Uterus (tissue), 3 donors: ENCODE measurements at regions not wholly inside any gene's neighbourhood (a gene's known extent, or its start where the extent isn't known, plus 50 kb on each side); places are given as distances from the start of the nearest gene placed in this dataset.

Source experiments
- DNase-seq, 2 donors: peaks; one replicate each; pipeline ENCODE4 v3.0.0-alpha.2; 2019 to 2020
- H3K27ac ChIP-seq, 2 donors: fragments of 200-600 bp; sonication (generic); 1 replicate in 1 of 2; 2 replicates in 1 of 2; pipeline ENCODE4 v1.5.1; 2016 to 2018
- H3K27me3 ChIP-seq, 2 donors: fragments of 200-600 bp; sonication (generic); one replicate each; pipeline ENCODE4 v1.5.1; 2018 to 2019; ENCODE audit warnings: control low read depth in 1 of 2
- H3K36me3 ChIP-seq, 2 donors: fragments of 200-600 bp; sonication (generic); one replicate each; pipeline ENCODE4 v1.5.1; 2019; ENCODE audit warnings: control low read depth in 1 of 2
- H3K4me1 ChIP-seq, 2 donors: fragments of 200-600 bp; sonication (generic); one replicate each; pipeline ENCODE4 v1.5.1; 2018 to 2019; ENCODE audit warnings: control low read depth in 1 of 2
- H3K4me3 ChIP-seq, 2 donors: fragments of 200-600 bp; sonication (generic); 1 replicate in 1 of 2; 2 replicates in 1 of 2; pipeline ENCODE4 v1.5.1; 2018 to 2019; ENCODE audit warnings: mild to moderate bottlenecking in 1 of 2
- H3K9me3 ChIP-seq, 2 donors: fragments of 200-600 bp; sonication (generic); one replicate each; pipeline ENCODE4 v1.5.1; 2019; ENCODE audit warnings: control low read depth in 1 of 2
- POLR2A ChIP-seq, 2 donors: fragments of 450-650 bp; IDR thresholded peaks; one replicate each; pipeline ENCODE4 v1.6.1; 2016; ENCODE audit warnings: antibody characterized with exemption in 2 of 2, mild to moderate bottlenecking in 1 of 2, moderate library complexity in 1 of 2
- intact Hi-C: fragments of 100-400 bp; cut with DNase I; formaldehyde crosslinking; loops from one replicate; pipeline ENCODE4 v1.15.1; 2023; ENCODE audit warnings: low total_unique reads
- TF ChIP-seq, protein P1 (sequence below), 4 experiments: fragments of 200-600 bp in 2 of 4; fragments of 450-650 bp in 2 of 4; sonication (generic) in 2 of 4; IDR thresholded peaks; one replicate each; pipeline ENCODE4 v1.5.1; 2016 to 2019; ENCODE audit warnings: antibody characterized with exemption in 4 of 4, mild to moderate bottlenecking in 2 of 4, moderate library complexity in 1 of 4
- donor health status: DM: yes; HTN: yes; CAD: no.

DNA sequence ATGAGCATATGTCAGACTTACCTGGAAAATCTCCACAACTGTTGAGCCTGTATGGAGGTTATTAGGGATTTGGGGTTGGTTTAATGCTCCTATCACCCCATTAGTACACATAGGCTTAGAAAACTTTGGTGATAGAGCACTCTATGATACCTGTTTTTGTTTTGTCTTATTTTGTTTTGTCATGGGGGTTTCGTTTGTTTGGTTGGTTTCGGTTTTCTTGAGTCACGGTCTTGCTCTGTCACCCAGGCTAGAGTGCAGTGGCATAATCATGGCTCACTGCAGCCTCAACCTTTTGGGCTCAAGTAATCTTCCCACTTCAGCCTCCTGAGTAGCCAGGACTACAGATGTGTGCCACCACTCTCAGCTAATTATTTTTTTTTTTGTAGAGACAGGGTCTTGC is 70.0 kb downstream of the MZT1 start:
- no peak for DNase-seq
- TF ChIP-seq, protein P1, sequence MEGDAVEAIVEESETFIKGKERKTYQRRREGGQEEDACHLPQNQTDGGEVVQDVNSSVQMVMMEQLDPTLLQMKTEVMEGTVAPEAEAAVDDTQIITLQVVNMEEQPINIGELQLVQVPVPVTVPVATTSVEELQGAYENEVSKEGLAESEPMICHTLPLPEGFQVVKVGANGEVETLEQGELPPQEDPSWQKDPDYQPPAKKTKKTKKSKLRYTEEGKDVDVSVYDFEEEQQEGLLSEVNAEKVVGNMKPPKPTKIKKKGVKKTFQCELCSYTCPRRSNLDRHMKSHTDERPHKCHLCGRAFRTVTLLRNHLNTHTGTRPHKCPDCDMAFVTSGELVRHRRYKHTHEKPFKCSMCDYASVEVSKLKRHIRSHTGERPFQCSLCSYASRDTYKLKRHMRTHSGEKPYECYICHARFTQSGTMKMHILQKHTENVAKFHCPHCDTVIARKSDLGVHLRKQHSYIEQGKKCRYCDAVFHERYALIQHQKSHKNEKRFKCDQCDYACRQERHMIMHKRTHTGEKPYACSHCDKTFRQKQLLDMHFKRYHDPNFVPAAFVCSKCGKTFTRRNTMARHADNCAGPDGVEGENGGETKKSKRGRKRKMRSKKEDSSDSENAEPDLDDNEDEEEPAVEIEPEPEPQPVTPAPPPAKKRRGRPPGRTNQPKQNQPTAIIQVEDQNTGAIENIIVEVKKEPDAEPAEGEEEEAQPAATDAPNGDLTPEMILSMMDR (IDR thresholded peaks at IDR 0.05): no peak
- TF ChIP-seq POLR2A (IDR thresholded peaks at IDR 0.05): no peak
- no peaks in the 10 kb centered on the region for H3K36me3 ChIP-seq
- no peaks in the 10 kb centered on the region for H3K4me1 ChIP-seq
- no peaks in the 10 kb centered on the region for H3K9me3 ChIP-seq
- H3K27ac ChIP-seq: no peak overlapping the region
- H3K4me3 ChIP-seq: no peak overlapping the region
- intact Hi-C loops: no loop called here
- H3K27me3 ChIP-seq: no peaks in the 10 kb centered on the region

DNA sequence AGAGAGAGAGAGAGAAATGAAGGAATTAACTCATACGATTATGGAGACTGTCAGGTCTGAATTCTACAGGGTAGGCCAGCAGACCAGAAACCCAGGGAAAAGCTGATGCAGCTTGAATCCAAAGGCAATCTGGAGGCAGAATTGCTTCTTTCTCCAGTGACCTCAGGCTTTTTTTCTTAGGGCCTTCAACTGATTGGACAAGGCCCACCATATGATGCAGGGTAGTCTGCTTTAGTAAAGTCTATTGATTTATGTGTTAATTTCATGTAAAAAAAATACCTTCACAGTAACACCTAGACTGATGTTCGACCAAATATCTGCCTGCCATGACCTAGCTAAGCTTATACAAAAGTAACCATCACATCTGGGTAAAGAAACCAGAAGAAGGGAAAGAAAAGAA is 71.1 kb downstream of the MZT1 start:
- Histone ChIP-seq H3K27ac (no peak overlapping the region), H3K4me1 (no peaks in the 10 kb centered on the region), H3K9me3 (no peaks in the 10 kb centered on the region), H3K4me3 (no peak overlapping the region), H3K36me3 (no peaks in the 10 kb centered on the region), H3K27me3 (no peaks in the 10 kb centered on the region)
- DNase-seq: no peak
- no peak for TF ChIP-seq POLR2A (IDR thresholded peaks at IDR 0.05)
- TF ChIP-seq, protein P1 (IDR thresholded peaks at IDR 0.05): no peak
- intact Hi-C loops: no loop called here

DNA sequence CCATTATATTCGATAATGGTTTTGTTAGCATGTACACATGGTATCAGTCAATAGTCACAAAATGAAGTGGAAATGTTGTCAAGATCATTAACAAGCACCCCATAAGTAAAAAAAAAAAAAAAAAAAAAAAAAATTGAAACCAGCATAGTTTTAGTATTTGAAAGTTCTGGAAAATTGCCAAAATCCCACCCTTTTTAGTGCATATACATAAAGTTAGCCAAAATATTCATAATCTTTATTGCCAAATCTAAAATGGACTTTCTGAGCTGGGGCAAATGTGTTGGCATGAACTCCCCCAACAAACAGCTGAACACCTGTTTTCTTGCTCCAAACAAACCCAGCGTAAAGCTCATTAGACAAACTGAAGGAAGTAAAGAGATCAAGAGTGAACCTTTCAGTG is 73.9 kb downstream of the MZT1 start:
- no peaks in the 10 kb centered on the region for H3K27me3 ChIP-seq
- no peak overlapping the region for H3K4me3 ChIP-seq
- intact Hi-C loops: no loop called here
- TF ChIP-seq POLR2A (IDR thresholded peaks at IDR 0.05): no peak
- TF ChIP-seq, protein P1 (IDR thresholded peaks at IDR 0.05): no peak
- H3K36me3 ChIP-seq: no peaks in the 10 kb centered on the region
- H3K4me1 ChIP-seq: no peaks in the 10 kb centered on the region
- H3K9me3 ChIP-seq: no peaks in the 10 kb centered on the region
- DNase-seq: no peak
- H3K27ac ChIP-seq: no peak overlapping the region

DNA sequence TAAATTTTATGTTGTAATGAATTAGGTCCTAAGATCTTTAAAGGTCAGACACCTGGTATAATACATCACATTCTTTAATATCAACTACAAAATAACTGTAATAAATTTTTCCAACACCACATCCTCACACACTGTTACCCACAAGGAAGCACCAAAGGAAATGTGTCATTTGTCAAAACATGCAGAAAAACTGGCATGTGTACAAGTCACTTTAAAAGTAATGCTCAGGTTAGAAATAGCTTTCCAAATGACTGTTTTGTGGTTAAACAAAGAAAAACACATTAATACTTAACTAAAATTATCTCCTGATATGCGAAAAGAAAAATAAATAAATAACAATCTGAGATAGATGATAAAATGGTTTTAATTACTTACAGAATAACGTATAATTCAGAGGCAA is 74.7 kb downstream of the MZT1 start:
- no peak for TF ChIP-seq POLR2A (IDR thresholded peaks at IDR 0.05)
- TF ChIP-seq, protein P1 (IDR thresholded peaks at IDR 0.05): no peak
- intact Hi-C loops: no loop called here
- Histone ChIP-seq H3K36me3 (no peaks in the 10 kb centered on the region), H3K4me3 (no peak overlapping the region), H3K27ac (no peak overlapping the region), H3K9me3 (no peaks in the 10 kb centered on the region), H3K27me3 (no peaks in the 10 kb centered on the region), H3K4me1 (no peaks in the 10 kb centered on the region)
- no peak for DNase-seq

DNA sequence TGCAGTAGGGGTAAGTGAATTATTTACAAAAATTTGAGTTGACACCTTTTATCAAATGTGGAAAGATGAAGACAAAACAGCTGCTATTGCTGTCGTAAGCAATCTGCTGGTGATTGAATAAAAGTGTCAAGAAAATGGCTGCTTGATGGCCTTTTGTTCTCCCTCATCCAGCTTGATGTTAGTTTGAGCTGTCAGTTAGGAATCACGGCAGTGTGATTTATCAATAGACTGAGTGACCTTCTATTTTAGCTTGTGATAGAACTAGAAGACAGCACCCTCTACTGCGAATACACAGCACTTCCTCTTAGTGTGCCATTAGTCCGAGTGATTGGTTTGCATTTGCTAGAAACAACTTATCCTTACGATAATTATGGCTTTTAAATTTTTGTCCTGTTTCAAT is 76.3 kb downstream of the MZT1 start:
- H3K4me3 ChIP-seq: no peak overlapping the region
- H3K27ac ChIP-seq: no peak overlapping the region
- intact Hi-C loops: no loop called here
- H3K9me3 ChIP-seq: no peaks in the 10 kb centered on the region
- H3K36me3 ChIP-seq: no peaks in the 10 kb centered on the region
- TF ChIP-seq, protein P1 (IDR thresholded peaks at IDR 0.05): no peak
- TF ChIP-seq POLR2A (IDR thresholded peaks at IDR 0.05): no peak
- no peaks in the 10 kb centered on the region for H3K27me3 ChIP-seq
- no peak for DNase-seq
- H3K4me1 ChIP-seq: no peaks in the 10 kb centered on the region
